GM19455 (cell line): ENCODE measurements at regions not wholly inside any gene's neighbourhood (a gene's known extent, or its start where the extent isn't known, plus 50 kb on each side); places are given as distances from the start of the nearest gene placed in this dataset.

Experiments
- ATAC-seq: cut with Tn5 transposase; IDR thresholded peaks from one replicate; pipeline ENCODE4 v1.9.1; 2021; ENCODE audit not compliant: unreplicated experiment

DNA sequence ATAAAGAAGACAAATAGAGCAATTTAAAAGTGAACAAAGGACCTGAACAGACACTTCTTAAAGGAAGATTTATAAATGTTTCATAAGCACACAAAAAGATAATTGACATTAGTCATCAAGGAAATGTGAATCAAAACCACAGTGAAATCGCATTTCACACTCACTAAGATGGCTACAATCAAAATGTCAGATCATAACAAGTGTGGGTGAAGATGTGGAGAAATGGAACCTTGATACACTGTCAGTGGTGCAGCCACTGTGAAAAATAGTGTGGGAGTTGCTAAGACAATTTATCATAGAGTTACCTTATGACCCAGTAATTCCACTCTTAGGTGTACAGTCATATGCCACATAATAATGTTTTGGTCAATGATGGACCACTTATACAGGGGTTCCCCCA lies 54.5 kb upstream of the HTR4 start:
- ATAC-seq, result no peak

DNA sequence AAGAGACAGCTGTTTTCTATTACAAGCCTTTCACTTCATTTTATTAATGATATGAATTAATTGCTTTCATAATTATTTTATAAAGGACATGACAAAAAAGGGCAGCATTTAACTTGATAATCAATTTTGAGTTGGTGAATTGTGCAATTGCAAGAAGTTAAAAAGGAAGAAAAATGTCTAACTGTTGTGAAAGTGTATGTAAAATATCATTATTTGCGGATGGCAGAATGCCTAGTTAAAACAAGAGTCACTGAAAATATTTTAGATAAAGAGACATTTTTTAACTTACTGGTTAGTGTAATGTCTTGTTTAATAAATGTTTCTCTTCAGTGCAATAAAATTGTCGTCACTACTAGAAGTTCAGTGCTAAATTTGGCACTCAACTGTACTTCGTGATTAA lies 57.6 kb upstream of the HTR4 start:
- no peak for ATAC-seq

DNA sequence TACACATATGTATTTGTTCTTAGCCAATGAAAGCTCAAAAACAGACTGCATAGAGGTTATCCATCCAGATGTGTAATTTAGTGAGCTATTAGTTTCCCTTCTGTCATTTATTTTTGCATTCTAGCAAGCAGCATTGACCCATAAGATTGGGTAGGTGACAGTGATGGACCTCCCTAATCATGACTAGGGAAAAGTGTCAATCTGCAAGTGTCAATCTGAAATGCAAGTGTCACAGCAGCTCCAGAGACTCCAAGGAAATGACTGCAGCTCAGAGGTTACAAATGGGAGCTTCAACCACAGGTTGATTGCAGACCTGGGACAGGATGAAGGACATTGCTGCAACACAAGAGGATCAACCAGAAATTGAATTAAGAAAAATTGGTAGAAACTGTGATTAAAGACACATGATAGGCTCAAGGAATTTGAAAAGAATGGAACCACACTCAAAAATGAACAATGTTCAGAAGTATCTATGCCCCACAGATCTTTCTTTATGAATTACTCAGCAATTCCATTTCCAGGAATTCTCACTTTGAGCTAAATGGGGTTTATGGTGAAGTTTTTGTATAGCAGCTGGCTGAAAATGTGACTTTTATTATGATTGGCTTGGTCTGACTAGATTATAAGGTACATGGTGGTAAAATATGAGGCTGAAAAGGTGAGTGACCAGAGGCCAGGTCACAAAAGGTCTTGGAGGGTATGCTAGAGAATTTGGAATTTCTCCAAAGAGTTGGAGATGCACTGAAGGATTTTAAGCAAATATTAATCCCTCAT lies 59.6 kb upstream of the HTR4 start:
- ATAC-seq, result no peak

DNA sequence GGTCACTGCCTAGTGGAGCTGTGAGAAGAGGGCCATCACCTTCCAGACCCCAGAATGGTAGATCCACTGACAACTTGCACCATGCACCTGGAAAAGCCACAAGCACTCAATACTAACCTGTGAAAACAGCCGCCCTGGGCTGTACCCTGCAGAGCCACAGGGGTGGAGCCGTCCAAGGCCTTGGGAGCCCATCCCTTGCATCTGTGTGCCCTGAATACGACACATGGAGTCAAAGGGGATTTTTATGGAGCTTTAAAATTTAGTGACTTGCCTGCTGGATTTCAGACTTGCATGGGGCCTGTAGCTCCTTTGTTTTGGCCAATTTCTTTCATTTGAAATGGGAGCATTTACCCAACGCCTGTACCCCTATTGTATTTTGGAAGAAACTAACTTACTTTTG lies 62.4 kb upstream of the HTR4 start:
- no peak for ATAC-seq

DNA sequence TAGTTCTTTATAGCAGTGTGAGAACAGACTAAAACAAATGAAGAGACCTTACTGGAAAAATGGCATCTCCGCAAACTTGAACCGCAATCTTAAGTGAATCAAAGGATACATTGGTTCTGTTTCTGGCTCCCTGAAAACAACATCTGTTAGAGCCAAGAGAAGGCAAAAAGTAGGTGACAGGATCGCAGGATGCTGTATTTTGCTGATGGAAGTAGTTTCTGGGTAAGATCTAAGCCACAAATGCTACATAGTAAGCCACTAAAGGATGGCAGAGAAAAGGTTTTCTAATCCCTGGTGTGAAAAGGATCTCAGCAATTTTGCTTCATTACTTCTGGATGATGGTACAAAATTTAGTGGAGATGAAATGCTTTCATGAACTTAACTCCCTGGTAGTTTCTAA lies 63.3 kb upstream of the HTR4 start:
- no peak for ATAC-seq

DNA sequence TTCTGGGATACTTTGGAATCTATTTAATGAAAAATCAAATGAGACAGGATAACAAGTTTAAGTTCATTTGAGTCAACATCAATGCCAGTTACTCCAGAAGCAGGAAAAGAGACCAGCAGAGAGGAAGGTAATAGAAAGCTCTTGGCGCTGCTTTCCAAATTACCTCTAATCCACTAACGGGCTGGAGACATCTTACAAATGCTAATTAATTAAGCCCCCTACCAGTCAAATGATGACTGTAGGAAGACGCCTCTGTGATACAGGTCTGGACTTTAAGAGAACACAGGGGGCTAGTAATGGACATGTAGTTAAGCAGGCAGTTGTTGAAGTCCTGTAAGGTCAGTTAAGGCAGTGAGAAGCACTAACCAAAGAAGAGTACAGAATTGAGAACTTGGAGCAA lies 65.3 kb upstream of the HTR4 start:
- no peak for ATAC-seq

DNA sequence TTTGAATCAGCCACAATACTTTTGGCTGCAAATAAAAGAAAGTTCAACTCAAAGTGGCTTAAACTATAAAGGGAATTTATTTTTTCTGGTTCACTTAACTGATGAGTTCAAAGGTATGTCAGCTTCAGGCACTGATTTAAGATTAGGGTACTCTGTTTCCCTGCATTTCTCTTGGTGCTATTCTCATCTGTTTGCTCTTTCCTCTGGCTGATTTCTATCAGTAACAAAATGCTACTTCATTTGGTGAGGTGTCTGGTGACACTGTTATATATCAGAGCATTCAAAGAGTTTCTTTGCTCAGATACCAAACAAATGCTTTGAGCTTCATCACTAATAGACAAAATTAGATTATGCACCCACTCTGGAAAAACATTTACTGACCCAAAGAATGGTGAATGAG lies 65.9 kb upstream of the HTR4 start:
- no peak for ATAC-seq

DNA sequence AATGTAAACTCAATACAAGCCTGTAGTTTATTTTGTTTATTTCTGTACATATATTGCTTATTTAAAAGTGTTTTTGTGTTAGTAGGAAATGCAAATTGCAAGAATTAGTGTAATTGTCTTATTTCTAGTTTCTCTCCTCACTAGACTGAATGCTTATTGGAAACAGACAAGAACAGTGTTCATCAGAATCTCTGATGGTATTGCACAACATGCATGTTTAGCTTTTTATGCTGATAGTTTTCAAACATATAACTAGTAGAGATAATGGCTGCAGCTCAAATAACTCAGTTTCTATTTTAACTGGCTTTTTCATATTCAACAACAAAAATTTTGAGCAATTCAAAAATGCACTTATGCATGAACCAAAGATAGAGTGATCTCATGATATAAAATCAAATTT lies 68.8 kb upstream of the HTR4 start:
- no peak for ATAC-seq

DNA sequence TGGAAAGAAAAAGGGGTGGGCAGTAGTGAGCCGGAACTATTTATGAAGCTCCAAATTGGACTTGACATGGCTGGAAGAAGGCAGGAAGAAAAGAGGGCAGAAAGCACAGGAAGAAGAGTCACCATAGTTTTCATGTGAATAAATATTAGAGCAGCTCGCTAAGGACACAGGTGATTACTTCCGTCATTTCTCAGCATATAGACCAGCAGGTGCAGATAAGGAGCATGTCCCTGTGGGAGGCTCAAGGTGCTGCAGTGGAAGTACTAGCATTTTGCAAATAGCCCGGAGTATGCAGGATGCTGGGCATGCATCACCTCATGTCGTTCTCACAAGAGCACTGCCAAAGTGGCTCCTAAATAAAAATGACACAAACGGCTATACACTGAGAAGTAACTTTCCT lies 71.3 kb upstream of the HTR4 start:
- no peak for ATAC-seq

DNA sequence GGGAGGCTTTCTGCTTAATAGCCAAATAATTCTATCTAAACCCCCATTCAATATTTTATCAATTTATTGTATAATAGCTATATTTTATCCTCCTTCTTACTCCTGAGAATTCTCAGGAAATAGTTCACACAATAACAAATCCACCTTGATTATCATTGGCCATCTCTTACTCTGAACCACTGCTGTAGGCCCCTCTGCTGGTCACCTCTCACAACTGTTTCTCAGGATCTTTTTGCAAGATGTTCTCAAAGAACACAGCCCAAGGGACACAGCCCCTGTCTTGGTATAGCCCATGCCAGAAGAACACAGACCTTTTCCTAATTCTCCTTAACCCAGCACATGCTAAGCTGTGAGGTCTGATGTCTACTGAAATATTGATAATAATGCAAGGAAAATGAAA lies 74.9 kb upstream of the HTR4 start:
- no peak for ATAC-seq

DNA sequence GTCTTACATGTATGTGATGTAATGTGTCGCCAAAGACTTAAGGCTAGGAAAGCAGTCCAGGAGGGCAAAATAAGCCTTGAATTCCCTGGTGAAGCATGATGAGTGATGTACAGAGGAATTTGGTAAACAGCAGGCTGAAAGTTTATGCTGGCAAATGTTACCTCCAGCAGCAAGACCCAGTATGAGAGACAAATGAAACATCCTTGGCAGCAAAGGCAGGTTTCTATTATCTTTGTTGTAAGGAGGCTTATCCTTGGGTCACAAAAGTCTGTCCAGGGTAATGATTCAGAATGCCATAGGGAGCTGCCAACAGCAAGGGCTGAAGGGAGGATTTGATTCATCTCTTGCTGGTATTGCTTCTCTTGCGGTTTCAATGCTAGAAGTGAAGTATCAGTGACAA lies 75.9 kb upstream of the HTR4 start:
- no peak for ATAC-seq

DNA sequence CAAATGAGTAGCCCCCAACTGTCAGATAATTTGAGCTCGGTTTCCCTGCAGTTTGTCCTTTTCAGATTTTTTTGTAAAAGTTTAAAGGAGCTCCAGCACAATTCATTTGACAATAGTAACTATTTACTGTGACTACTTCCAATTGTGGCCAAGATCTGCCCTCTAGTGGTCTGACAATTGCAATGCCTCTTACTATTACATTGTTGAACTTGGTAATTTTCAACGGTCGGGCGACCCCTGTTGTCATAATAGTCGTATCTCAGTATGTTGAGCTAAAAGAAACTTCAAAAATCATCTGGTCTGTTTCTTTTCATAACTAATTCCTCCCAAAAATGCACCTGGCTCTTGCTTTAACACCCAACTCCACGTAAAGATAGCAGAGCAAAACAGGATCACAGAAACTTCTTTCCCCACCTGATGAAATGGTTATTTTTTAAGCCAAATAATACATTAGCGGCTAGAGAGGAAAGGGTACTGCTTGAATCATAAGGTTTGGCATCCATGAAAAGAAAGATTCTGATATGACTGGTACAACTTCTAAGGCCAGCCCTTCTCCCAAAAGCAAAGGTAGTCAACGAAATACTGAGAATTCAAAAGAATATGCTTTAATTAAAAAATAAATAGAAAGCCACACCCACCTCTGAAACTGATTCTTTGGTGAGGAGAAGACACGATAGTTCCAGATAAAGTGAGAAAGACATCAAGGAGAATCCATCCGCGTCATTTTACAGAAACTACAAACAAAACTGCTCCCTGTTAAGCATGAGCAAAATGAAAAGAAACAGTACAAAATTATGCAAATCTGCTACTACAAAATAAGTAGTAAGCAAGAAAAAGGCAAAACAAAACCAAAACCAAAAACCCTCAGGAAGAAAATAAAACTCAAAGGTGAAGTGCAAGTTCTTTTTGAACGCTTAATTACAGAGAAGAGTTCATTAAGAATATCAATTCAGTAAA lies 76.9 kb upstream of the HTR4 start:
- ATAC-seq, result peak; percentile 85

DNA sequence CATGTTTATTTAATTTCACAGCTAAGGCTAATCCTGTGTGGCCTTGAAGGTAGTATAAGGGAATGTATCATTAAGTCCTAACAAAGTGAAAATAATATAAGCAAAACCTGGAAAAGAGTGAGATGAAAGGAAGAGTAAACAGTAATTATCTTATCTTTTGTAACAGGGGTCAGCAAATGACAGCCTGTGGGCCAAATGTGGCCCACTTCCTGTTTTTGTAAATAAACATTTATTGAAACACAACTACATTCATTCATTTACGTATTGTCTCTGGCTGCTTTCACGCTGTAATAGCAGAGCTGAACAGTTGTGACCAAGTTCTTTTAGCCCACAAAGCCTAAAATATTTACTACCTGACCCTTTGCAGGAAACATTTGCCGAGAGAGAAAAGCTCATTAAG lies 78.4 kb upstream of the HTR4 start:
- ATAC-seq, result peak; percentile 33

DNA sequence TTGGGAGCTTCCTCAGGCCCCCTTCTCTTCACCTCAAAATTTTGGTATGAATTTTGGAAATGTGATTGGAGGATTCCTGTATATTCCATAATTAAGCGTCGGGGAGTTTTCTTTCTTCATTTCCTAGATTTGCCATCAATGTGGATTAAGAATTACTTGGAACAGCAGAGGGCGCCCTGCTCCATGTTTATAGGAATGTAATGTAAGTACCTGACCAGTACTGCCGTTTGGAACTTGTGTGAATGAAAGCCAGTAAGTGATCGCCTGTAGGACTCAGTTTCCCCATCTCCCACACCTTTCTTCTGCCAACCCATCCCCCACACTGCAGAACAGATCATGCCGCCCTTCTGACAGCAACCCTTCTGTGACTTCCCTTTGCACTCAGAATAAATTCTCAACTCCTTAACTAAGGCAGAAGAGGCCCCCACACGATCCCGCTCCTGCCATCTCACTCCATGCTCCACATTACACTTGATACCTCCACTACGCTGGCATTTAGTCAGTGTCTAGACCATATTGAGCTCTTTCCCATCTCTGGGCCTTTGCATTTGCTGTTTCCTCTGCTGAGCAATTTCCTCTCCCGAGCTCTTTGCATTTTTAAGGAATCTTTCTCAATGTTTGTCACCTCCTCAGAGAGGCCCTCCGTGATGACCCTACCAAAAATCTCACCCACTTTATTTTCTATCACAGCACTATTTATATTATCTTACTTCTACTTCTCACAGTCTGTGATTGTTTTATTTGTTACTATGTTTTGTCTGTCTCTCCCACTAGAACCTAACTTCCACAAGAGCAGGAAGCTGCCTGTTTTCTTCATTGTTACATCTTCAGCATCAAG lies 79.5 kb upstream of the HTR4 start:
- peak; percentile 35 for ATAC-seq

DNA sequence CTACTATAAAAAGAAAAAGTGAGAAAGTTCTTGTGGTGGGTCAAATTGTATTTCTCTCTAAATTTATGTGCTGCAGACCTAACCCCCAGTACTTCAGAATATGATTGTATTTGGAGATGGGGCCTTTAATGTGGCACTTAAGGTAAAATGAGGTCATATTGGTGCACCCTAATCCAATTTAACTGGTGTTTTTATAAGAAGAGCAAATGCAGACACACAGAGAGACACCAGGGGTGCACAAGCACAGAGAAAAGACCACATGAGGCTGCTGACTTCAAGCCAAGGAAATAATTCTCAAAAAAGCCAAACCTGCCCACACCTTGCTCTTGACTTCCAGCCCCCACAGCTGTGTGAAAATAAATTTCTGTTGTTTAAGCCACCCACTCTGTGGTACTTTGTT lies 80.2 kb upstream of the HTR4 start:
- no peak for ATAC-seq

DNA sequence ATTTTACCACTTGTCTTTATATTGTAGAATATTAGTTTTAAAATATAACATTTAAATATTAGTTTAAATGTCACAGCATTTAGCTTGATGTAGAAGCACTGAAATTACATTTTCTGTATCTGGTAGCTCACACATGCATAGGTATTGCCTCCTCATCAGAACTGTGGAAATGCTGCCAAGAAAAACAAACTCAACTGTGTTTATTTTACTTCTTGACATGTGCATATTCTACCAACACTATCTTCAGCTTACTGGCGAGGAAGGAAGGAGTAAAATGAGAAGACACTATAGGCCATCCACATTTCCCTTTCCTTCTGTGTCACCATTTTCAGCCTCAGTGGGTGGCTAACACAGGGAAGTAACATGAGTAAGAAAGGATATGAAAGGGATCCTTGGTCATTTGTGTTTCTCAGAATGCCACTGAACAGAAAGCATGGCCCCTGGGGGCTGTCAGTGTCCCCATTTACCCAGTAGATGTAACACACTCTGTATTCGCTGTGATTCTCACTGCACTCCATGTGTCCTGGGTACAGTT lies 81.0 kb upstream of the HTR4 start:
- ATAC-seq, result no peak

DNA sequence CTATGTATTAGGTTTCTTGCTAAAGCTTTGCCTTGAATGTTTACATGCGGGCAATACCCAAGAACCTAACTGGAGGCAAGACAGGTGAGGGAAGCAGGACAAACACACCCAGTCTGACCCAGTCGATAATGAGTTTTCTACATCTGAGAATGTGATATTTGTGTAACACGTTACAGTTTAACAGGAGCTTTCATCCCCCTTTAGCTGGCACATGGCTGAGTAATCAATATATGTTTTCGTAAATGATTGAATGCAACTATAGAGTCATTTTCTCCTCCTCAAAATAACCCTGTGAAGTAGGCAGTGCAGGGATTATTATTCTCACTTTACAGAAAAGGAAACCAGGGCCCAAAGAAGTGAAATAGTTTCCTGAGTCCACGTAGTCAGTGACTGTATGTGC lies 84.7 kb upstream of the HTR4 start:
- ATAC-seq, result no peak

DNA sequence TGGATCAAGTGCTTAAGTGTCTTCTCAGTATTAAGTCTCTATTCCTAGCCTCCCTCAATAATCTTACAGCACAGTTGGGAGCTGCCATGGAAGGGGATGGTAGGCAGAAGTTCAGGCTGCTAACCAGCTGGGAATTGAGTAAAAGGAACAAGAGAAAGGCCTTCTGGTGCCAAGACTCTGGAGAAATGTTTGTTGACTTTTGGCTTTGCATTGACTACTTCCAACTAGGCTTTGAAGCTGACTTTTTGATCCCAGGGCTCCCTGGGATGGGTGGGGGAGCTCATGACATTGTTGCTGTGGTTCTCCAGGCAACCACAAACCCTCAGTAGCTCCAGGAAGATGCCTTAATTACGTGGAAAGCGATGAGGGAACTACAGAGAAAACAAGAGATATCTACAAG lies 85.2 kb upstream of the HTR4 start:
- no peak for ATAC-seq

DNA sequence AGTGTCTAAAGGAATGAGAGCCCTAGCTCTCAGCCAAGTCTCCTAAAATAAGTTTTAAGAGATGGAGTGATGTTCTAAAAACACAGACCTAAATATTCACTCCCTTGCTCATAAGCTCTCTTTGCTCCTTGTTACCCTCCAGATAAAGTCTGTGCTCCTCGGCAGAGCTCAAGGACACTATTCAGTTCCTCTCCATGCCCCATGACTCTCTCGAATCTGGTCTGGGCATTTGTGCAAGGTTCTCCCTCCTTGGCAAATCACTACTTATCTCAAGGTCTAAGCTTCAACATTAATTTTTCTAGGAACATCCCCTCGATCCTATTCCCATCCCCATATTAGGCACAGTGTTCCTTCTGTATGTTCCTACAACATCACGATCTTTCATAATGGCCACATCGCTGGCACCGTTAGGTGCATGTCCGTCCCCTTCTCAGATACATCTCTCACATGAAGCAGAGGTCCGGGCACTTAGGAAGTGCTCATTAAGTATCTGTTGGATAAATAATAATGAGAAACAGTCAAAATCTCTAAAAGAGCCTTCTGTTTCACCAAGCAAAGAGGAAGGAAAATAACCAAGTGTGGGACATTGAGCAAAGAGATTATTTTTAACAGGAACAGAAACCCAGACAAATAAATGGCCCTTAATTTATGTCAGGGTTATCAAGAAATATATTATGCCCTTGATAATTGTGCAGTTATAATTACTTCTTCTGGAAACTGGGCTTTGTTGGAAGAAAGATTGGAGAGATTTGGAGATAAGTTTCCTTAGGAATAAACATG lies 85.9 kb upstream of the HTR4 start:
- no peak for ATAC-seq

DNA sequence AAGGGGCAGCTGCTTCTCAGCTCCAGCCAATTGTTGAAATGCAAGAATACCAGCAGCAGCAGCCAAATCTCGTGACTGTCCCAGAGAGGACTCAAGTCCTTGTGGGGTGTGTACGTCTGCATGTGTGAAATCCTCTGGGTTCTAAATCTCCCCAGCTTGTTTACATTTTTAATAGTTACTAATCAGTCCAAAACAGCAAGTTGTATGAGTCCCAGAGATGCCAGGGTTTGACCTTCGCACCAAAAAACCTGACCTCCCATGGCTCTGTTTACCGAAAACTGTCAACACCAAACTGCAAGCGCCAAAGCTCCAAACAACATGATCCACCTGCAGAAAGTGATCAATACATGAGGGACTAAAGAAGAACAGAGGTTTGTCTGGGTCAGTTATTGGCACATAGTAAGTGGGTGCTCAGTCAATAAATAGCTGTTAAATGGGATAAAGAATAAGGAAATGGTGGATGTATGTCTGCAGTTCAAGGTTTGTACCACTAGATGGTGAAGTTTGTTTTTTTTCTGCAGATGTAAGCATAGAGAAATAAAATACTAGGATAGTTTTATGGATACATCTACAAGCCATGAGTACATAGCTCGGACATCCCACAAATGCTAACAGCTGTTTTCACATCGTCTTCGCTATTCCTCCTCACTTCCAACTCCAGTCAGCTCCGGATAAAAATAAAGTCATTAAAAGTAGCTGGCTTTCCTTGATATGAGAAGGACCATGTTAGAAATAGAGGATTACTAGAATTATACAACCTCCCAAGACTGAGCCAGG lies 85.3 kb upstream of the ADRB2 start:
- peak; percentile 61 for ATAC-seq
